ENCODE measurements at regions not wholly inside any gene's neighbourhood (a gene's known extent, or its start where the extent isn't known, plus 50 kb on each side); places are given as distances from the start of the nearest gene placed in this dataset.

GRCh38 chr9:108671794-108672193 lies 184.0 kb downstream of the ACTL7B start (continued):
- TF ChIP-seq, protein P1, sequence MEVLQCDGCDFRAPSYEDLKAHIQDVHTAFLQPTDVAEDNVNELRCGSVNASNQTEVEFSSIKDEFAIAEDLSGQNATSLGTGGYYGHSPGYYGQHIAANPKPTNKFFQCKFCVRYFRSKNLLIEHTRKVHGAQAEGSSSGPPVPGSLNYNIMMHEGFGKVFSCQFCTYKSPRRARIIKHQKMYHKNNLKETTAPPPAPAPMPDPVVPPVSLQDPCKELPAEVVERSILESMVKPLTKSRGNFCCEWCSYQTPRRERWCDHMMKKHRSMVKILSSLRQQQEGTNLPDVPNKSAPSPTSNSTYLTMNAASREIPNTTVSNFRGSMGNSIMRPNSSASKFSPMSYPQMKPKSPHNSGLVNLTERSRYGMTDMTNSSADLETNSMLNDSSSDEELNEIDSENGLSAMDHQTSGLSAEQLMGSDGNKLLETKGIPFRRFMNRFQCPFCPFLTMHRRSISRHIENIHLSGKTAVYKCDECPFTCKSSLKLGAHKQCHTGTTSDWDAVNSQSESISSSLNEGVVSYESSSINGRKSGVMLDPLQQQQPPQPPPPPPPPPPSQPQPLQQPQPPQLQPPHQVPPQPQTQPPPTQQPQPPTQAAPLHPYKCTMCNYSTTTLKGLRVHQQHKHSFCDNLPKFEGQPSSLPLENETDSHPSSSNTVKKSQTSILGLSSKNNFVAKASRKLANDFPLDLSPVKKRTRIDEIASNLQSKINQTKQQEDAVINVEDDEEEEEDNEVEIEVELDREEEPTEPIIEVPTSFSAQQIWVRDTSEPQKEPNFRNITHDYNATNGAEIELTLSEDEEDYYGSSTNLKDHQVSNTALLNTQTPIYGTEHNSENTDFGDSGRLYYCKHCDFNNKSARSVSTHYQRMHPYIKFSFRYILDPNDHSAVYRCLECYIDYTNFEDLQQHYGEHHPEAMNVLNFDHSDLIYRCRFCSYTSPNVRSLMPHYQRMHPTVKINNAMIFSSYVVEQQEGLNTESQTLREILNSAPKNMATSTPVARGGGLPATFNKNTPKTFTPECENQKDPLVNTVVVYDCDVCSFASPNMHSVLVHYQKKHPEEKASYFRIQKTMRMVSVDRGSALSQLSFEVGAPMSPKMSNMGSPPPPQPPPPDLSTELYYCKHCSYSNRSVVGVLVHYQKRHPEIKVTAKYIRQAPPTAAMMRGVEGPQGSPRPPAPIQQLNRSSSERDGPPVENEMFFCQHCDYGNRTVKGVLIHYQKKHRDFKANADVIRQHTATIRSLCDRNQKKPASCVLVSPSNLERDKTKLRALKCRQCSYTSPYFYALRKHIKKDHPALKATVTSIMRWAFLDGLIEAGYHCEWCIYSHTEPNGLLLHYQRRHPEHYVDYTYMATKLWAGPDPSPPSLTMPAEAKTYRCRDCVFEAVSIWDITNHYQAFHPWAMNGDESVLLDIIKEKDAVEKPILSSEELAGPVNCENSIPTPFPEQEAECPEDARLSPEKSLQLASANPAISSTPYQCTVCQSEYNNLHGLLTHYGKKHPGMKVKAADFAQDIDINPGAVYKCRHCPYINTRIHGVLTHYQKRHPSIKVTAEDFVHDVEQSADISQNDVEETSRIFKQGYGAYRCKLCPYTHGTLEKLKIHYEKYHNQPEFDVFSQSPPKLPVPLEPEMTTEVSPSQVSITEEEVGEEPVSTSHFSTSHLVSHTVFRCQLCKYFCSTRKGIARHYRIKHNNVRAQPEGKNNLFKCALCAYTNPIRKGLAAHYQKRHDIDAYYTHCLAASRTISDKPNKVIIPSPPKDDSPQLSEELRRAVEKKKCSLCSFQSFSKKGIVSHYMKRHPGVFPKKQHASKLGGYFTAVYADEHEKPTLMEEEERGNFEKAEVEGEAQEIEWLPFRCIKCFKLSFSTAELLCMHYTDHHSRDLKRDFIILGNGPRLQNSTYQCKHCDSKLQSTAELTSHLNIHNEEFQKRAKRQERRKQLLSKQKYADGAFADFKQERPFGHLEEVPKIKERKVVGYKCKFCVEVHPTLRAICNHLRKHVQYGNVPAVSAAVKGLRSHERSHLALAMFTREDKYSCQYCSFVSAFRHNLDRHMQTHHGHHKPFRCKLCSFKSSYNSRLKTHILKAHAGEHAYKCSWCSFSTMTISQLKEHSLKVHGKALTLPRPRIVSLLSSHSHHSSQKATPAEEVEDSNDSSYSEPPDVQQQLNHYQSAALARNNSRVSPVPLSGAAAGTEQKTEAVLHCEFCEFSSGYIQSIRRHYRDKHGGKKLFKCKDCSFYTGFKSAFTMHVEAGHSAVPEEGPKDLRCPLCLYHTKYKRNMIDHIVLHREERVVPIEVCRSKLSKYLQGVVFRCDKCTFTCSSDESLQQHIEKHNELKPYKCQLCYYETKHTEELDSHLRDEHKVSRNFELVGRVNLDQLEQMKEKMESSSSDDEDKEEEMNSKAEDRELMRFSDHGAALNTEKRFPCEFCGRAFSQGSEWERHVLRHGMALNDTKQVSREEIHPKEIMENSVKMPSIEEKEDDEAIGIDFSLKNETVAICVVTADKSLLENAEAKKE (CRISPR knock-in tag; IDR thresholded peaks at IDR 0.05), result no peak
- TF ChIP-seq STAT1 (IDR thresholded peaks at IDR 0.05; ENCODE audit: unreplicated experiment), result no peak

DNA sequence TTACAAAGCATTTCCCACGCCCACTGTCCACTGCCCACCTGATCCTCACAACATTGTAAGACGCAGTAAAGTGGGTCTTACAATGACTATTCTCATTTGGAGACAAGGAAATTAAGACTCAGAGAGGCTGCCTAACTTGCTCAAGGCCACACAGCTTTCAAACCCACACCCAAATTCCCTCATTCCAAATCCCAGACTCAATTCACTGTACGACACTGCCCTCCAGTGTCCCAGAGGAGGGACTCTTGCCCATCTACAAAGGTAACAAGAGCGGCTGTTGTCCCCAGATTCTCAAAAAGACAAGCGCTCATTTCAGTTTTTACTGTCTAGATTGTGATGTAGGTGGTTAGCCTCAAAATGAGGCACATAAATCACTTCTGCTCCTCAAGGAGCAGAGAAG lies 184.6 kb downstream of the ACTL7B start:
- Mint-ChIP-seq H3K9me3 (peaks cover 2% of the 10 kb centered on the region; the same call in 2 of the 3 replicates), H3K27me3 (ENCODE audit: insufficient read depth, low read depth, poor library complexity) (no peaks in the 10 kb centered on the region), H3K27ac (no peak overlapping the region), H3K36me3 (ENCODE audit: low read depth) (no peaks in the 10 kb centered on the region), H3K4me1 (peaks cover 7% of the 10 kb centered on the region; the same call in 2 of the 3 replicates), H3K4me3 (no peak overlapping the region)
- H3K79me2 ChIP-seq (replicated peaks; ENCODE audit: insufficient read depth), result no peaks in the 10 kb centered on the region
- no peaks in the 10 kb centered on the region for H3K4me1 ChIP-seq (ENCODE audit: insufficient read depth)
- no peaks in the 10 kb centered on the region for H3F3A ChIP-seq (replicated peaks; ENCODE audit: low read depth)
- H2AFZ ChIP-seq, result no peak overlapping the region
- H3K4me3 ChIP-seq, result no peak overlapping the region
- ATAC-seq (peak; percentile 65; the same call in 2 of the 3 replicates), DNase-seq (ENCODE audit: low spot score) (peak; percentile 54)
- H3K27ac ChIP-seq (ENCODE audit: low read depth), result no peak overlapping the region
- H3K9me2 ChIP-seq (ENCODE audit: insufficient read depth), result peaks cover 7% of the 10 kb centered on the region; the same call in 1 of the 2 replicates
- no peaks in the 10 kb centered on the region for H3K36me3 ChIP-seq (ENCODE audit: insufficient read depth)
- no peak for TF ChIP-seq EZH2 (IDR thresholded peaks at IDR 0.05; ENCODE audit: low read depth, unreplicated experiment)
- TF ChIP-seq EZH2phosphoT487 (IDR thresholded peaks at IDR 0.05; ENCODE audit: unreplicated experiment), result no peak
- no peak for TF ChIP-seq ETS1 (IDR thresholded peaks at IDR 0.05)
- TF ChIP-seq, protein P2, sequence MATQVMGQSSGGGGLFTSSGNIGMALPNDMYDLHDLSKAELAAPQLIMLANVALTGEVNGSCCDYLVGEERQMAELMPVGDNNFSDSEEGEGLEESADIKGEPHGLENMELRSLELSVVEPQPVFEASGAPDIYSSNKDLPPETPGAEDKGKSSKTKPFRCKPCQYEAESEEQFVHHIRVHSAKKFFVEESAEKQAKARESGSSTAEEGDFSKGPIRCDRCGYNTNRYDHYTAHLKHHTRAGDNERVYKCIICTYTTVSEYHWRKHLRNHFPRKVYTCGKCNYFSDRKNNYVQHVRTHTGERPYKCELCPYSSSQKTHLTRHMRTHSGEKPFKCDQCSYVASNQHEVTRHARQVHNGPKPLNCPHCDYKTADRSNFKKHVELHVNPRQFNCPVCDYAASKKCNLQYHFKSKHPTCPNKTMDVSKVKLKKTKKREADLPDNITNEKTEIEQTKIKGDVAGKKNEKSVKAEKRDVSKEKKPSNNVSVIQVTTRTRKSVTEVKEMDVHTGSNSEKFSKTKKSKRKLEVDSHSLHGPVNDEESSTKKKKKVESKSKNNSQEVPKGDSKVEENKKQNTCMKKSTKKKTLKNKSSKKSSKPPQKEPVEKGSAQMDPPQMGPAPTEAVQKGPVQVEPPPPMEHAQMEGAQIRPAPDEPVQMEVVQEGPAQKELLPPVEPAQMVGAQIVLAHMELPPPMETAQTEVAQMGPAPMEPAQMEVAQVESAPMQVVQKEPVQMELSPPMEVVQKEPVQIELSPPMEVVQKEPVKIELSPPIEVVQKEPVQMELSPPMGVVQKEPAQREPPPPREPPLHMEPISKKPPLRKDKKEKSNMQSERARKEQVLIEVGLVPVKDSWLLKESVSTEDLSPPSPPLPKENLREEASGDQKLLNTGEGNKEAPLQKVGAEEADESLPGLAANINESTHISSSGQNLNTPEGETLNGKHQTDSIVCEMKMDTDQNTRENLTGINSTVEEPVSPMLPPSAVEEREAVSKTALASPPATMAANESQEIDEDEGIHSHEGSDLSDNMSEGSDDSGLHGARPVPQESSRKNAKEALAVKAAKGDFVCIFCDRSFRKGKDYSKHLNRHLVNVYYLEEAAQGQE (IDR thresholded peaks at IDR 0.05; ENCODE audit: unreplicated experiment), result no peak
- TF ChIP-seq, protein P3, sequence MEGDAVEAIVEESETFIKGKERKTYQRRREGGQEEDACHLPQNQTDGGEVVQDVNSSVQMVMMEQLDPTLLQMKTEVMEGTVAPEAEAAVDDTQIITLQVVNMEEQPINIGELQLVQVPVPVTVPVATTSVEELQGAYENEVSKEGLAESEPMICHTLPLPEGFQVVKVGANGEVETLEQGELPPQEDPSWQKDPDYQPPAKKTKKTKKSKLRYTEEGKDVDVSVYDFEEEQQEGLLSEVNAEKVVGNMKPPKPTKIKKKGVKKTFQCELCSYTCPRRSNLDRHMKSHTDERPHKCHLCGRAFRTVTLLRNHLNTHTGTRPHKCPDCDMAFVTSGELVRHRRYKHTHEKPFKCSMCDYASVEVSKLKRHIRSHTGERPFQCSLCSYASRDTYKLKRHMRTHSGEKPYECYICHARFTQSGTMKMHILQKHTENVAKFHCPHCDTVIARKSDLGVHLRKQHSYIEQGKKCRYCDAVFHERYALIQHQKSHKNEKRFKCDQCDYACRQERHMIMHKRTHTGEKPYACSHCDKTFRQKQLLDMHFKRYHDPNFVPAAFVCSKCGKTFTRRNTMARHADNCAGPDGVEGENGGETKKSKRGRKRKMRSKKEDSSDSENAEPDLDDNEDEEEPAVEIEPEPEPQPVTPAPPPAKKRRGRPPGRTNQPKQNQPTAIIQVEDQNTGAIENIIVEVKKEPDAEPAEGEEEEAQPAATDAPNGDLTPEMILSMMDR (conservative IDR thresholded peaks at IDR 0.05; ENCODE audit: low read depth in 2 of 2), result peak; percentile 58 to 83
- TF ChIP-seq CREB1 (CRISPR knock-in tag; IDR thresholded peaks at IDR 0.05; ENCODE audit: low read depth), result no peak
- no peak for TF ChIP-seq STAT1 (IDR thresholded peaks at IDR 0.05; ENCODE audit: unreplicated experiment)
- no peak for TF ChIP-seq NANOG (IDR thresholded peaks at IDR 0.05; ENCODE audit: borderline replicate concordance)
- TF ChIP-seq ZNF331 (CRISPR knock-in tag; IDR thresholded peaks at IDR 0.05; ENCODE audit: low read depth), result no peak
- H3K27me3 ChIP-seq (ENCODE audit: insufficient read depth), result no peaks in the 10 kb centered on the region
- H4K20me1 ChIP-seq (replicated peaks; ENCODE audit: insufficient read depth), result no peaks in the 10 kb centered on the region
- no peak overlapping the region for H3K4me2 ChIP-seq

All from GM23338 (cell line).